ENCODE measurements at regions not wholly inside any gene's neighbourhood (a gene's known extent, or its start where the extent isn't known, plus 50 kb on each side); places are given as distances from the start of the nearest gene placed in this dataset.
A peak's percentile ranks its signal among the peaks of the same experiment; 100 is the strongest.

GRCh38 chr22:19663821-19664355 is 50.4 kb upstream of the SEPTIN5 start:
- peak; percentile 81 for DNase-seq
- no peaks in the 10 kb centered on the region for H3K27me3 ChIP-seq (ENCODE audit: control insufficient read depth, insufficient read depth, low read length)
- no peak overlapping the region for H3K4me3 ChIP-seq (ENCODE audit: insufficient read depth, low read depth, low read length)
- no peaks in the 10 kb centered on the region for H3K36me3 ChIP-seq (replicated peaks; ENCODE audit: control insufficient read depth, insufficient read depth, low read length)

GRCh38 chr22:19664406-19664805 is 49.9 kb upstream of the SEPTIN5 start:
- no peaks in the 10 kb centered on the region for H3K27me3 ChIP-seq (ENCODE audit: control insufficient read depth, insufficient read depth, low read length)
- H3K36me3 ChIP-seq (replicated peaks; ENCODE audit: control insufficient read depth, insufficient read depth, low read length) = no peaks in the 10 kb centered on the region
- no peak for DNase-seq
- no peak overlapping the region for H3K4me3 ChIP-seq (ENCODE audit: insufficient read depth, low read depth, low read length)
